MM.1S (cell line): ENCODE measurements at regions not wholly inside any gene's neighbourhood (a gene's known extent, or its start where the extent isn't known, plus 50 kb on each side); places are given as distances from the start of the nearest gene placed in this dataset.

Experiments
- DNase-seq: peaks from one replicate; pipeline ENCODE4 v3.0.0-alpha.2; 2015
- H2AFZ ChIP-seq: fragments of 300-600 bp; sonication (generic); 2 replicates; pipeline ENCODE4 v1.6.0; 2016; ENCODE audit warnings: antibody characterized with exemption, low read length
- H3F3A ChIP-seq: fragments of 300-600 bp; sonication (generic); 2 replicates; pipeline ENCODE4 v1.6.1; 2016; ENCODE audit warnings: mild to moderate bottlenecking, antibody characterized with exemption, low read length, moderate library complexity, mixed read lengths; ENCODE audit not compliant: insufficient read depth
- H3K27ac ChIP-seq: fragments of 300-600 bp; sonication (generic); 2 replicates; pipeline ENCODE4 v1.5.1; 2016; ENCODE audit warnings: mild to moderate bottlenecking, low read length
- H3K27me3 ChIP-seq: fragments of 300-600 bp; sonication (generic); replicated peaks from 2 replicates; pipeline ENCODE4 v1.6.0; 2016; ENCODE audit warnings: low read length; ENCODE audit not compliant: insufficient read depth
- H3K36me3 ChIP-seq: fragments of 300-600 bp; sonication (generic); replicated peaks from 2 replicates; pipeline ENCODE4 v1.6.1; 2016; ENCODE audit warnings: mild to moderate bottlenecking, low read length, mixed read lengths; ENCODE audit not compliant: insufficient read depth
- H3K4me1 ChIP-seq: fragments of 300-600 bp; sonication (generic); 2 replicates; pipeline ENCODE4 v1.6.1; 2016; ENCODE audit warnings: low read length, mixed read lengths
- H3K4me2 ChIP-seq: fragments of 300-600 bp; sonication (generic); 2 replicates; pipeline ENCODE4 v1.6.0; 2016; ENCODE audit warnings: low read depth, low read length
- H3K4me3 ChIP-seq: fragments of 300-600 bp; sonication (generic); 2 replicates; pipeline ENCODE4 v1.5.1; 2016; ENCODE audit warnings: low read length, mixed read lengths
- H3K79me2 ChIP-seq: fragments of 300-600 bp; sonication (generic); 2 replicates; pipeline ENCODE4 v1.6.1; 2016; ENCODE audit warnings: mixed run types, low read length, mixed read lengths
- H3K9ac ChIP-seq: fragments of 300-600 bp; sonication (generic); 2 replicates; pipeline ENCODE4 v1.6.1; 2016; ENCODE audit warnings: low read length, mixed read lengths
- H3K9me2 ChIP-seq: fragments of 300-600 bp; sonication (generic); replicated peaks from 2 replicates; pipeline ENCODE4 v1.6.1; 2016; ENCODE audit warnings: mild to moderate bottlenecking, low read length, mixed read lengths; ENCODE audit not compliant: insufficient read depth
- H3K9me3 ChIP-seq: fragments of 300-600 bp; sonication (generic); replicated peaks from 2 replicates; pipeline ENCODE4 v1.6.1; 2016; ENCODE audit warnings: mild to moderate bottlenecking, low read length, mixed read lengths; ENCODE audit not compliant: insufficient read depth
- H4K20me1 ChIP-seq: fragments of 300-600 bp; sonication (generic); 2 replicates; pipeline ENCODE4 v1.6.1; 2016; ENCODE audit warnings: mild to moderate bottlenecking, low read length, moderate library complexity, mixed read lengths; ENCODE audit not compliant: insufficient read depth
- CTCF ChIP-seq: fragments of 300-600 bp; sonication (generic); IDR thresholded peaks from 2 replicates; pipeline ENCODE4 v1.5.1; 2016; ENCODE audit warnings: antibody characterized with exemption, low read length, mixed read lengths
- EZH2 ChIP-seq: fragments of 300-600 bp; sonication (generic); optimal IDR thresholded peaks from 2 replicates; pipeline ENCODE3; 2017; ENCODE audit warnings: low read depth, mild to moderate bottlenecking, antibody characterized with exemption, low read length, mixed read lengths
- EZH2phosphoT487 ChIP-seq: fragments of 300-600 bp; sonication (generic); IDR thresholded peaks from 2 replicates; pipeline ENCODE4 v1.6.1; 2018; ENCODE audit warnings: antibody characterized with exemption, low read length

GRCh38 chr1:235019961-235020360, 108.7 kb downstream of the TOMM20 start:
- H3K4me2 ChIP-seq, result no peak overlapping the region
- TF ChIP-seq CTCF (no peak), EZH2phosphoT487 (no peak), EZH2 (no peak)
- H3K9me2 ChIP-seq, result no peaks in the 10 kb centered on the region
- peaks cover 11% of the 10 kb centered on the region for H3K4me1 ChIP-seq
- no peak overlapping the region for H3K27ac ChIP-seq
- H2AFZ ChIP-seq, result no peak overlapping the region
- H3K4me3 ChIP-seq, result no peak overlapping the region
- H3K27me3 ChIP-seq, result no peaks in the 10 kb centered on the region; the same call in 1 of the 2 replicates
- no peaks in the 10 kb centered on the region for H3K79me2 ChIP-seq
- peaks cover 5% of the 10 kb centered on the region for H3F3A ChIP-seq
- no peaks in the 10 kb centered on the region for H3K9me3 ChIP-seq
- no peak overlapping the region for H3K9ac ChIP-seq
- no peaks in the 10 kb centered on the region for H4K20me1 ChIP-seq
- no peak for DNase-seq
- no peaks in the 10 kb centered on the region for H3K36me3 ChIP-seq

GRCh38 chr1:235019471-235019870, 109.2 kb downstream of the TOMM20 start:
- H3K27ac ChIP-seq, result no peak overlapping the region
- H3K4me1 ChIP-seq, result peaks cover 14% of the 10 kb centered on the region
- no peak for TF ChIP-seq EZH2phosphoT487
- TF ChIP-seq CTCF, result no peak
- no peak for TF ChIP-seq EZH2
- H3F3A ChIP-seq, result peaks cover 5% of the 10 kb centered on the region
- H4K20me1 ChIP-seq, result no peaks in the 10 kb centered on the region
- no peaks in the 10 kb centered on the region for H3K79me2 ChIP-seq
- no peaks in the 10 kb centered on the region for H3K9me3 ChIP-seq
- no peak overlapping the region for H3K4me2 ChIP-seq
- no peaks in the 10 kb centered on the region; the same call in 1 of the 2 replicates for H3K27me3 ChIP-seq
- no peaks in the 10 kb centered on the region for H3K9me2 ChIP-seq
- no peak overlapping the region for H2AFZ ChIP-seq
- no peak overlapping the region for H3K9ac ChIP-seq
- H3K4me3 ChIP-seq, result no peak overlapping the region
- DNase-seq, result no peak
- H3K36me3 ChIP-seq, result no peaks in the 10 kb centered on the region

GRCh38 chr1:235018720-235019444, 109.8 kb downstream of the TOMM20 start:
- Histone ChIP-seq H3K4me1 (peaks cover 14% of the 10 kb centered on the region), H3K79me2 (no peaks in the 10 kb centered on the region), H3K4me2 (no peak overlapping the region), H3K9ac (no peak overlapping the region), H3K27me3 (no peaks in the 10 kb centered on the region; the same call in 1 of the 2 replicates), H3F3A (peaks cover 5% of the 10 kb centered on the region), H3K9me2 (no peaks in the 10 kb centered on the region), H4K20me1 (no peaks in the 10 kb centered on the region), H3K9me3 (no peaks in the 10 kb centered on the region), H2AFZ (no peak overlapping the region), H3K36me3 (no peaks in the 10 kb centered on the region), H3K27ac (no peak overlapping the region), H3K4me3 (no peak overlapping the region)
- DNase-seq, result no peak
- TF ChIP-seq EZH2phosphoT487 (no peak), EZH2 (no peak), CTCF (no peak)
